DMS53 treated with DMSO at 0.1 percent for 48 hours (cell line): ENCODE measurements at regions not wholly inside any gene's neighbourhood (a gene's known extent, or its start where the extent isn't known, plus 50 kb on each side); places are given as distances from the start of the nearest gene placed in this dataset.

Source experiments
- DNase-seq: peaks from one replicate; lab custom pipeline; 2025; ENCODE audit not compliant: unreplicated experiment; lab: John Stamatoyannopoulos, UW

DNA sequence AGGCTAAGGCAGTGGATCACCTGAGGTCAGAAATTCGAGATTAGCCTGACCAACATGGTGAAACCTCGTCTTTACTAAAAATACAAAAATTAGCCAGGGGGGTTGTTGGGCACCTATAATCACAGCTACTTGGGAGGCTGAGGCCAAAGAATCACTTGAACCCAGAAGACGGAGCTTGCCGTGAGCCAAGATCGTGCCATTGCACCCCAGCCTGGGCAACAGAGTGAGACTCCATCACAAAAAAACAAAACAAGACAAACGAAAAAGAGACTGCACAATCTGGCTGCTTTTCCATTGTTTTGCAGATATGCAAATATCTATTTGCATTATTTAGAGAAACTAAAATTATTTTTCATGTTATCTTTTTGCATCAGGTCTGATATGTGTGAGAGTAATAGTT lies 83.6 kb downstream of the ZNF486 start:
- DNase-seq: no peak

DNA sequence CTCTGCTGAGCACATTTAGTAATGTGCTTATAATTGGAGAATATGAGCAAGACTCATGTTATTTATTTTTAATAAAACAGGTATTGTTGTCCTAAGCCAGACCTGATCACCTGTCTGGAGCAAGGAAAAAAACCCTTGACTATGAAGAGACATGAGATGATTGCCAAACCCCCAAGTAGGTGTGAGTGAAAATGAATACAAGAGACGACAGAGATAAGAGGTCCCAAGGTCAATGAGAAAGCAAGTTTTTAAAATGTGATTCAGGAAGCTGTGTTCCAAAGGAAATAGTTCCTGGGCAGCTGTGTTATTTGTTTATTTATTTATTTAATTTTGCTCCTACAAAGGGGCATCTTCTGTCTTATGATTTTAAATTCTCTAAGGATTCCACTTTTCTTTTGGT lies 83.1 kb downstream of the ZNF486 start:
- no peak for DNase-seq
